WTC11 (cell line): ENCODE measurements at regions not wholly inside any gene's neighbourhood (a gene's known extent, or its start where the extent isn't known, plus 50 kb on each side); places are given as distances from the start of the nearest gene placed in this dataset.

Experiments
- ATAC-seq: fragments of 200-7000 bp; cut with Tn5 transposase; 2 replicates; pipeline ENCODE4 v1.10.0; 2021; ENCODE audit warnings: mild to moderate bottlenecking, moderate library complexity
- CTCF ChIA-PET: fragments of 300-600 bp; sonication (Branson Sonifier 250); formaldehyde crosslinking; loops from one replicate; lab custom pipeline; 2021; ENCODE audit warnings: antibody characterized with exemption; lab: Charles Lee
- POLR2A ChIA-PET: fragments of 350-600 bp; sonication (Branson Sonifier 250); formaldehyde crosslinking; loops from one replicate; lab custom pipeline; 2021; ENCODE audit warnings: antibody characterized with exemption; lab: Charles Lee
- DNase-seq: peaks from one replicate; pipeline ENCODE4 v3.0.0; 2021; ENCODE audit warnings: low spot score
- H3K27ac Mint-ChIP-seq: 2 replicates; pipeline ENCODE4 v1.8.0; 2021; ENCODE audit warnings: mixed read lengths
- H3K27me3 Mint-ChIP-seq: 2 replicates; pipeline ENCODE4 v1.8.0; 2021; ENCODE audit warnings: low read depth, mild to moderate bottlenecking, moderate library complexity, mixed read lengths
- H3K36me3 Mint-ChIP-seq: 2 replicates; pipeline ENCODE4 v1.8.0; 2021; ENCODE audit warnings: mixed read lengths
- H3K4me1 Mint-ChIP-seq: 2 replicates; pipeline ENCODE4 v1.8.0; 2022; ENCODE audit warnings: mixed read lengths
- H3K4me3 Mint-ChIP-seq: 2 replicates; pipeline ENCODE4 v1.8.0; 2021; ENCODE audit warnings: mild to moderate bottlenecking, moderate library complexity, mixed read lengths
- H3K9me3 Mint-ChIP-seq: 2 replicates; pipeline ENCODE4 v1.8.0; 2021; ENCODE audit warnings: mixed read lengths
- ATF1 ChIP-seq: sonication (generic); formaldehyde crosslinking; IDR thresholded peaks from 2 replicates; pipeline ENCODE4 v1.8.1; 2023; ENCODE audit warnings: mild to moderate bottlenecking, moderate library complexity, missing genetic modification reagents
- ELF4 ChIP-seq: sonication (generic); formaldehyde crosslinking; IDR thresholded peaks from 2 replicates; pipeline ENCODE4 v1.8.1; 2022; ENCODE audit warnings: low read depth, mild to moderate bottlenecking, moderate library complexity, missing genetic modification reagents
- EMX1 ChIP-seq: fragments of 250-450 bp; sonication (Bioruptor Pico); IDR thresholded peaks from 2 replicates; pipeline ENCODE4 v1.8.0; 2021; ENCODE audit warnings: mild to moderate bottlenecking
- FOXJ3 ChIP-seq: sonication (generic); formaldehyde crosslinking; IDR thresholded peaks from 2 replicates; pipeline ENCODE4 v1.9.0; 2021; ENCODE audit warnings: missing genetic modification reagents, mild to moderate bottlenecking, borderline replicate concordance
- GABPB1 ChIP-seq: sonication (generic); formaldehyde crosslinking; IDR thresholded peaks from 2 replicates; pipeline ENCODE4 v1.8.1; 2023; ENCODE audit warnings: mild to moderate bottlenecking, missing genetic modification reagents
- GTF2I ChIP-seq: fragments of 250-450 bp; sonication (Bioruptor Pico); conservative IDR thresholded peaks from 2 replicates; pipeline ENCODE4 v1.4.0; 2021; ENCODE audit warnings: mild to moderate bottlenecking
- JAZF1 ChIP-seq: fragments of 250-450 bp; sonication (Bioruptor Pico); IDR thresholded peaks from 2 replicates; pipeline ENCODE4 v1.9.0; 2021; ENCODE audit warnings: moderate library complexity, mild to moderate bottlenecking, inconsistent platforms
- PRRX2 ChIP-seq: fragments of 250-450 bp; sonication (Bioruptor Pico); IDR thresholded peaks from 2 replicates; pipeline ENCODE4 v1.8.0; 2021; ENCODE audit warnings: mild to moderate bottlenecking
- TCF7 ChIP-seq: sonication (generic); formaldehyde crosslinking; IDR thresholded peaks from 2 replicates; pipeline ENCODE4 v1.8.0; 2022; ENCODE audit warnings: mild to moderate bottlenecking, low read depth, missing genetic modification reagents, moderate library complexity
- TEAD4 ChIP-seq: sonication (generic); formaldehyde crosslinking; IDR thresholded peaks from 2 replicates; pipeline ENCODE4 v1.8.0; 2022; ENCODE audit warnings: mild to moderate bottlenecking, missing genetic modification reagents
- TP53 ChIP-seq: sonication (generic); formaldehyde crosslinking; IDR thresholded peaks from 2 replicates; pipeline ENCODE4 v1.8.1; 2023; ENCODE audit warnings: mild to moderate bottlenecking, missing genetic modification reagents
- ZNF121 ChIP-seq: sonication (generic); formaldehyde crosslinking; IDR thresholded peaks from 2 replicates; pipeline ENCODE4 v1.8.0; 2023; ENCODE audit warnings: missing genetic modification reagents
- TF ChIP-seq, protein P1 (sequence below): sonication (generic); formaldehyde crosslinking; IDR thresholded peaks from 2 replicates; pipeline ENCODE4 v1.8.1; 2022; ENCODE audit warnings: low read depth, missing genetic modification reagents, borderline replicate concordance
- TF ChIP-seq, protein P2 (sequence below): fragments of 250-450 bp; sonication (Bioruptor Pico); IDR thresholded peaks from 2 replicates; pipeline ENCODE4 v1.9.0; 2021; ENCODE audit warnings: mild to moderate bottlenecking
- TF ChIP-seq, protein P3 (sequence below): fragments of 250-450 bp; sonication (Bioruptor Pico); IDR thresholded peaks from 2 replicates; pipeline ENCODE4 v1.9.0; 2021; ENCODE audit warnings: moderate library complexity, mild to moderate bottlenecking, inconsistent platforms, borderline replicate concordance
- TF ChIP-seq, protein P4 (sequence below): fragments of 200-600 bp; IDR thresholded peaks from 2 replicates; pipeline ENCODE4 v1.8.0; 2022; ENCODE audit warnings: antibody characterized with exemption
- TF ChIP-seq, protein P5 (sequence below): sonication (generic); formaldehyde crosslinking; IDR thresholded peaks from 2 replicates; pipeline ENCODE4 v1.8.0; 2022; ENCODE audit warnings: mild to moderate bottlenecking, missing genetic modification reagents
- TF ChIP-seq, protein P6 (sequence below): sonication (generic); formaldehyde crosslinking; IDR thresholded peaks from 2 replicates; pipeline ENCODE4 v1.8.1; 2023; ENCODE audit warnings: mild to moderate bottlenecking, missing genetic modification reagents, borderline replicate concordance

DNA sequence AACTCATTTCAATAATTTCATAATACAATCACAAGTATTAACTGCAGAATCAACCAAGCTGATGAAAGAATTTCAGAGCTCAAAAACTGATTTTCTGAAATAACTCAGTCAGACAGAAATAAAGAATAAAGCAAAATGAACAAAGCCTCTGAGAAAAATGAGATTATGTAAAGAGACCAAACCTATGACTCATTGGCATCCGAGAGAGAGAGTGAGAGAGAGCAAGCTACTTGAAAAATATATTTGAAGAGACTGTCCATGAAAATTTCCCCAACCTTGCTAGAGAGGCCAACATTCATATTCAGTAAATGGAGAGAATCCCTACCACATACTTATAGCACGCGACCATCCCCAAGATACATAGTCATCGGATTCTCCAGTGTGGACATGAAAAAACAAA is 1376.4 kb downstream of the CDH11 start (continued):
- TF ChIP-seq TCF7 (CRISPR knock-in tag) = no peak

DNA sequence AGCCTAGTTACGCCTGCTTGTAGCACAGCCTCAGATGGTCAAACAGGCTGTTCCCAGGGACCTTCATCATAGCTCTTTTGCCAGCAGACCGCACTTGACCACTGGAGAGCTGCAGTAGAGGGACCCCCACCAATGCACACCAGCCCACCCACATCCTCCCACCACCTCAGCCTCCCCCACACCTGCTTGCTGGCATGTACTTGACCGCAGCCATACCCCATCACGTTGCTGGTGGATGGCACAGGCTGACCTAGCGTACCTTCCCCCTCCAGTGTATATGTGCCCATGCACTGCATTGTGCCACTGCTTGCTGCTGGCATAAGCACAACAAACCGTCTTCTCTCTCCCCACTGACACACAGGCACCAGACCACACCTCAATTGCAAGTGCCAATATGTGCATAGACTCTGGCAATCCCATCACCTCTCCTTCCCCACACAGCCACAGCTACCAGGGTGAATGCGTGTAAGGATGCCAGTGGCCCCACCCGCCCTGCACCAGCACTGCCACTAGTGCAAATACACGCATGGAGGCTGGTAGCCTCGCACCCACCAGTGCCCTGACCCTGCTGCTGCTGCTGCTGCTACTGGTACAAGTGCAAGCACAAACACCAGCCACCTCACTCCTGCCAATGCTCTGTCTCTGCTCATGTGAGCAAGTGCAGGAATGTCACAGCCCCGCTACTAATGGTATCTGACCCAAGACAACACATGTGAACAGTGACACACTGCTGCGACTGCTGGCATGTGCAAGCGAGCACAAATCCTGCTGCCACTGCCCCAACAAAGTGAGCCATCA is 1377.6 kb downstream of the CDH11 start:
- Mint-ChIP-seq H3K36me3 (no peaks in the 10 kb centered on the region), H3K4me3 (no peak overlapping the region)
- ATAC-seq = no peak
- CTCF ChIA-PET = interaction anchor here (0.6 kb wide), 1 partner anchor 927 kb away, joined by 4 read pairs; no protein-coding TSS in a partner anchor
- TF ChIP-seq JAZF1 (CRISPR knock-in tag) (no peak), PRRX2 (no peak), EMX1 (CRISPR knock-in tag) (no peak), ATF1 (CRISPR knock-in tag) (no peak)
- TF ChIP-seq, protein P1, sequence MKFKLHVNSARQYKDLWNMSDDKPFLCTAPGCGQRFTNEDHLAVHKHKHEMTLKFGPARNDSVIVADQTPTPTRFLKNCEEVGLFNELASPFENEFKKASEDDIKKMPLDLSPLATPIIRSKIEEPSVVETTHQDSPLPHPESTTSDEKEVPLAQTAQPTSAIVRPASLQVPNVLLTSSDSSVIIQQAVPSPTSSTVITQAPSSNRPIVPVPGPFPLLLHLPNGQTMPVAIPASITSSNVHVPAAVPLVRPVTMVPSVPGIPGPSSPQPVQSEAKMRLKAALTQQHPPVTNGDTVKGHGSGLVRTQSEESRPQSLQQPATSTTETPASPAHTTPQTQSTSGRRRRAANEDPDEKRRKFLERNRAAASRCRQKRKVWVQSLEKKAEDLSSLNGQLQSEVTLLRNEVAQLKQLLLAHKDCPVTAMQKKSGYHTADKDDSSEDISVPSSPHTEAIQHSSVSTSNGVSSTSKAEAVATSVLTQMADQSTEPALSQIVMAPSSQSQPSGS (CRISPR knock-in tag) = no peak
- TF ChIP-seq, all 79 proteins: peak for 0
- H3K27me3 Mint-ChIP-seq = no peaks in the 10 kb centered on the region
- H3K4me1 Mint-ChIP-seq = no peaks in the 10 kb centered on the region
- DNase-seq = no peak
- no peaks in the 10 kb centered on the region for H3K9me3 Mint-ChIP-seq
- POLR2A ChIA-PET = no interaction called here
- no peak overlapping the region for H3K27ac Mint-ChIP-seq

DNA sequence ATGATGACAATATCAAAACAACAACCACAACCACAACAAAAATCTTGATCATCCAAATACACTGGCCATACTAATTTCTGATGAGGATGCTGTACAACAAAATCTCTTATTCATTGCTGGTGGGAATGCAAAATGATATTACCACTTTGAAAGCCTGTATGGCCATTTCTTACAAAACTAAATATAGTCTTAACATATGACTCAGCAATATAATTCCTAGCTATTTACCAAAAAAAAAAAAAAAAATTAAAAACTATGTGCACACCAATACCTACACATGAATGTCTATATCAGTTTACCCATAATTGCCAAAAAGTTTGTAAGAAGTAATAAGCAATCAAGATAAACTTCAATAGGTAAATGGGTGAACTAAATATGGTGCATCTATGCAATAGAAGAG is 1379.7 kb downstream of the CDH11 start:
- H3K27me3 Mint-ChIP-seq = no peaks in the 10 kb centered on the region
- DNase-seq = no peak
- ChIA-PET POLR2A (no interaction called here), CTCF (no interaction called here)
- ATAC-seq = no peak
- H3K4me3 Mint-ChIP-seq = no peak overlapping the region
- no peaks in the 10 kb centered on the region for H3K9me3 Mint-ChIP-seq
- H3K36me3 Mint-ChIP-seq = no peaks in the 10 kb centered on the region
- no peak for TF ChIP-seq FOXJ3 (CRISPR knock-in tag)
- TF ChIP-seq, protein P2, sequence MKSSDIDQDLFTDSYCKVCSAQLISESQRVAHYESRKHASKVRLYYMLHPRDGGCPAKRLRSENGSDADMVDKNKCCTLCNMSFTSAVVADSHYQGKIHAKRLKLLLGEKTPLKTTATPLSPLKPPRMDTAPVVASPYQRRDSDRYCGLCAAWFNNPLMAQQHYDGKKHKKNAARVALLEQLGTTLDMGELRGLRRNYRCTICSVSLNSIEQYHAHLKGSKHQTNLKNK = no peak
- TF ChIP-seq, protein P3, sequence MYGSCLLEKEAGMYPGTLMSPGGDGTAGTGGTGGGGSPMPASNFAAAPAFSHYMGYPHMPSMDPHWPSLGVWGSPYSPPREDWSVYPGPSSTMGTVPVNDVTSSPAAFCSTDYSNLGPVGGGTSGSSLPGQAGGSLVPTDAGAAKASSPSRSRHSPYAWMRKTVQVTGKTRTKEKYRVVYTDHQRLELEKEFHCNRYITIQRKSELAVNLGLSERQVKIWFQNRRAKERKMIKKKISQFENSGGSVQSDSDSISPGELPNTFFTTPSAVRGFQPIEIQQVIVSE (CRISPR knock-in tag) = no peak
- no peaks in the 10 kb centered on the region for H3K4me1 Mint-ChIP-seq
- no peak overlapping the region for H3K27ac Mint-ChIP-seq

DNA sequence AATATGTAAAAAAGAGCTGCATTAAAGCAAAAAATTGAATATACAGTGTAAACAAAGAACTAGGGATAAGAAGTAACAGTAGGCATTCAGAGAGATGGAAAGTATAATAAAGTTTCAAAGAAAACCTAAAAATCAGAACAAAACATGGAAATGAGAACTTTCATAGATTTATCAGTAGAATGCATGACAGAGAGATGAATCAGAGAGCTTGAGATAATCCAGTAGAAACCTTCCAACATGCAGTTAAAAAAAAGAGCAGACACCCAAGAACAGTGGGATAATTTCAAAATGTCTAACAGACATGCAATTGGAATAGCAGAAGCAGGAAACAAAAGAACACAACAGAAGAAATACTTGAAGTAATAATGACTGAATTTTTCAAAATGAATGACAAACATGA is 1384.2 kb downstream of the CDH11 start:
- ATAC-seq = no peak
- no peaks in the 10 kb centered on the region for H3K36me3 Mint-ChIP-seq
- no peak for TF ChIP-seq ELF4 (CRISPR knock-in tag)
- TF ChIP-seq GTF2I = no peak
- no peak for TF ChIP-seq TEAD4 (CRISPR knock-in tag)
- no peak for TF ChIP-seq TP53 (CRISPR knock-in tag)
- TF ChIP-seq, protein P4, sequence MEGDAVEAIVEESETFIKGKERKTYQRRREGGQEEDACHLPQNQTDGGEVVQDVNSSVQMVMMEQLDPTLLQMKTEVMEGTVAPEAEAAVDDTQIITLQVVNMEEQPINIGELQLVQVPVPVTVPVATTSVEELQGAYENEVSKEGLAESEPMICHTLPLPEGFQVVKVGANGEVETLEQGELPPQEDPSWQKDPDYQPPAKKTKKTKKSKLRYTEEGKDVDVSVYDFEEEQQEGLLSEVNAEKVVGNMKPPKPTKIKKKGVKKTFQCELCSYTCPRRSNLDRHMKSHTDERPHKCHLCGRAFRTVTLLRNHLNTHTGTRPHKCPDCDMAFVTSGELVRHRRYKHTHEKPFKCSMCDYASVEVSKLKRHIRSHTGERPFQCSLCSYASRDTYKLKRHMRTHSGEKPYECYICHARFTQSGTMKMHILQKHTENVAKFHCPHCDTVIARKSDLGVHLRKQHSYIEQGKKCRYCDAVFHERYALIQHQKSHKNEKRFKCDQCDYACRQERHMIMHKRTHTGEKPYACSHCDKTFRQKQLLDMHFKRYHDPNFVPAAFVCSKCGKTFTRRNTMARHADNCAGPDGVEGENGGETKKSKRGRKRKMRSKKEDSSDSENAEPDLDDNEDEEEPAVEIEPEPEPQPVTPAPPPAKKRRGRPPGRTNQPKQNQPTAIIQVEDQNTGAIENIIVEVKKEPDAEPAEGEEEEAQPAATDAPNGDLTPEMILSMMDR = no peak
- TF ChIP-seq JAZF1 (CRISPR knock-in tag) = no peak
- TF ChIP-seq, protein P5, sequence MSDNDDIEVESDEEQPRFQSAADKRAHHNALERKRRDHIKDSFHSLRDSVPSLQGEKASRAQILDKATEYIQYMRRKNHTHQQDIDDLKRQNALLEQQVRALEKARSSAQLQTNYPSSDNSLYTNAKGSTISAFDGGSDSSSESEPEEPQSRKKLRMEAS (CRISPR knock-in tag) = no peak
- TF ChIP-seq, protein P6, sequence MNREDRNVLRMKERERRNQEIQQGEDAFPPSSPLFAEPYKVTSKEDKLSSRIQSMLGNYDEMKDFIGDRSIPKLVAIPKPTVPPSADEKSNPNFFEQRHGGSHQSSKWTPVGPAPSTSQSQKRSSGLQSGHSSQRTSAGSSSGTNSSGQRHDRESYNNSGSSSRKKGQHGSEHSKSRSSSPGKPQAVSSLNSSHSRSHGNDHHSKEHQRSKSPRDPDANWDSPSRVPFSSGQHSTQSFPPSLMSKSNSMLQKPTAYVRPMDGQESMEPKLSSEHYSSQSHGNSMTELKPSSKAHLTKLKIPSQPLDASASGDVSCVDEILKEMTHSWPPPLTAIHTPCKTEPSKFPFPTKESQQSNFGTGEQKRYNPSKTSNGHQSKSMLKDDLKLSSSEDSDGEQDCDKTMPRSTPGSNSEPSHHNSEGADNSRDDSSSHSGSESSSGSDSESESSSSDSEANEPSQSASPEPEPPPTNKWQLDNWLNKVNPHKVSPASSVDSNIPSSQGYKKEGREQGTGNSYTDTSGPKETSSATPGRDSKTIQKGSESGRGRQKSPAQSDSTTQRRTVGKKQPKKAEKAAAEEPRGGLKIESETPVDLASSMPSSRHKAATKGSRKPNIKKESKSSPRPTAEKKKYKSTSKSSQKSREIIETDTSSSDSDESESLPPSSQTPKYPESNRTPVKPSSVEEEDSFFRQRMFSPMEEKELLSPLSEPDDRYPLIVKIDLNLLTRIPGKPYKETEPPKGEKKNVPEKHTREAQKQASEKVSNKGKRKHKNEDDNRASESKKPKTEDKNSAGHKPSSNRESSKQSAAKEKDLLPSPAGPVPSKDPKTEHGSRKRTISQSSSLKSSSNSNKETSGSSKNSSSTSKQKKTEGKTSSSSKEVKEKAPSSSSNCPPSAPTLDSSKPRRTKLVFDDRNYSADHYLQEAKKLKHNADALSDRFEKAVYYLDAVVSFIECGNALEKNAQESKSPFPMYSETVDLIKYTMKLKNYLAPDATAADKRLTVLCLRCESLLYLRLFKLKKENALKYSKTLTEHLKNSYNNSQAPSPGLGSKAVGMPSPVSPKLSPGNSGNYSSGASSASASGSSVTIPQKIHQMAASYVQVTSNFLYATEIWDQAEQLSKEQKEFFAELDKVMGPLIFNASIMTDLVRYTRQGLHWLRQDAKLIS = no peak
- no peak for TF ChIP-seq ZNF121
- no peak for TF ChIP-seq GABPB1 (CRISPR knock-in tag)
- TF ChIP-seq, all 79 proteins: peak for 0
- CTCF ChIA-PET = no interaction called here
- H3K27me3 Mint-ChIP-seq = no peaks in the 10 kb centered on the region
- no peak overlapping the region for H3K4me3 Mint-ChIP-seq
- no peak overlapping the region for H3K27ac Mint-ChIP-seq
- no peak for DNase-seq
- POLR2A ChIA-PET = no interaction called here
- no peaks in the 10 kb centered on the region for H3K9me3 Mint-ChIP-seq
- H3K4me1 Mint-ChIP-seq = no peaks in the 10 kb centered on the region
